ENCODE measurements at regions not wholly inside any gene's neighbourhood (a gene's known extent, or its start where the extent isn't known, plus 50 kb on each side); places are given as distances from the start of the nearest gene placed in this dataset.
A peak's percentile ranks its signal among the peaks of the same experiment; 100 is the strongest.
"Not testable (repeated sequence)": the region's sequence is repeated elsewhere in the genome, so short reads cannot be mapped to it uniquely, and the experiment has no call there.

DNA sequence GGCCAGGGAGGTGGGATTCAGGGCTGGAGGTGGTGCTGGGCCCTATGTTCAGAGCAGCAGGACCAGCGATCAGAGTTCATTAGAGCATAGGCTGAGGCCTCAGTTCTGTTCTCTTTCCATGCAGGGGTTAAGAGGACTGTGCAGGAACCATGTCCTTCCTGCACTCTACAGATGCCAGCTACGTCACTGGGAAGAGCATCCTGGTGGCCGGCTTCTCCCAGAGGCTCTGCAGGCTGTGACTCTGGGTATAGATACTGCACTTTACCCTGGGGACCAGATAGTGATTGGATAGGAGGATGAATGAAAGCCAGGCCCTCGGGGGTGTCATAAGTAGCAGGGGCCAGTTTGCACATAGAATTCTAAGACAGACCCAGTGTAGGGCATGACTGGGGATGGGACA, 92.6 kb downstream of the DHRS2 start:
- Histone ChIP-seq H2BK120ac (ENCODE audit: low read depth, low read length) (no peak overlapping the region), H3K79me1 (ENCODE audit: low read length) (no peaks in the 10 kb centered on the region), H3K36me3 (ENCODE audit: control insufficient read depth, insufficient read depth, low read length) (no peaks in the 10 kb centered on the region), H3K4ac (ENCODE audit: low read depth, low read length) (no peak overlapping the region), H3K4me3 (ENCODE audit: low read length) (no peak overlapping the region), H4K5ac (ENCODE audit: low read length) (no peak overlapping the region), H2BK5ac (ENCODE audit: low read length) (no peak overlapping the region), H3K9ac (ENCODE audit: low read length) (no peak overlapping the region), H3K56ac (ENCODE audit: low read length) (no peak overlapping the region), H4K8ac (ENCODE audit: low read depth, low read length) (no peak overlapping the region), H3K18ac (ENCODE audit: low read length) (no peak overlapping the region), H2BK15ac (replicated peaks; ENCODE audit: low read depth) (no peak overlapping the region), H3K79me2 (ENCODE audit: control insufficient read depth, insufficient read depth, low read length) (no peaks in the 10 kb centered on the region), H2AK5ac (ENCODE audit: low read length) (no peak overlapping the region), H3K4me2 (ENCODE audit: low read length) (no peak overlapping the region), H3K4me1 (ENCODE audit: control insufficient read depth, low read depth, low read length) (no peaks in the 10 kb centered on the region), H3K27me3 (ENCODE audit: insufficient read depth, low read length, poor library complexity) (no peaks in the 10 kb centered on the region), H3K27ac (ENCODE audit: low read depth, low read length) (no peak overlapping the region), H3K23ac (ENCODE audit: low read length) (no peak overlapping the region)
- DNase-seq, result no peak
- no CpG with 5 or more reads among the region's 4 CpGs for WGBS (ENCODE audit: extremely low coverage, insufficient coverage, low lambda C conversion rate)

DNA sequence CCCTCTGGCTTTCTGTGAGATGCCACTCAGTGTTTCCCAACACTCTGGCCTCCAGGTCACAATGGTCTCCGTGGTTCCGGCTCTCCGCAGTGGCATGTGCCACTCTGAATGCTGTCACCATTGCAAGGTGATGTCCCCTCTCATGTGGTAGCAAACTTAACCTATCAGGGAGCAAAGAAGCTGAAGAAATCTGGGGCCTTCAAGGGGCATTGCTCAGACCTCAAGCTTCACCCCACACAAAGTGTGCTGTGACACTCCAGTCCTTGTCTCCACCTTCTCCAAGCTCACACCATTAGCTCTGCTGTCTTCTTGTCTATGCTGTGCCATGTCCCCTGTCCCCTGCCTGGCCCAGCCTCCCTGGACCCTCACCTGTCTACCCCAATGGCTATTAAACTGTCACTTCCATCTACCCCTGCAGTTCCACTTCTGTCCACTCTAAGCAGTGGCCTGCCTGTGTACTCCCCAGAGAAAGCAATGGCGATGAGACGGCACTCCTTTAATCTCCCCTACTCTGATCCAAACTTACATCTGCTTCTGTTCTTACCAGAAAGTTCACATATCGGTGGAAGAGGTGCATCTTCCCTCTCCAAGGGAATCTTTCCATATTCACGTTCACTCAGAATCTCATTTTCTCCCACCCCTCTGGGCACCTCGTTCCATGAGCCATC, 93.7 kb downstream of the DHRS2 start:
- DNase-seq, result peak; percentile 32
- no peak overlapping the region for H2AK5ac ChIP-seq (ENCODE audit: low read length)

DNA sequence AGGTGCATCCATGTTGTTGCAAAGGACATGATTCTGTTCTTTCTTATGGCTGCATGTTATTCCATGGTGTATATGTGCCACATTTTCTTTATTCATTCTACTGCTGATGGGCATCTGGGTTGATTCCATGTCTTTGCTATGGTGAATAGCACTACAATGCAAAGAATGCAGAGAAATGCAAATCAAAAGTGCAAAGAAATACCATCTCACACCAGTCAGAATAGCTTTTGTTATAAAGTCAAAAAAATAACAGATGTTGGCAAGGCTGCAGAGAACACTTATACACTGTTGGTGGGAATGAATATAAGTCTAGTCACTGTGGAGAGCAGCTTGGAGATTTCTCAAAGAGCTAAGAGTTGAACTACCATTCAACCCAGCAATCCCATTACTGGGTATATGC, 99.2 kb downstream of the DHRS2 start:
- Histone ChIP-seq H3K4me3 (ENCODE audit: low read length) (no peak overlapping the region), H3K56ac (ENCODE audit: low read length) (no peak overlapping the region), H3K79me1 (ENCODE audit: low read length) (no peaks in the 10 kb centered on the region), H3K4me2 (ENCODE audit: low read length) (no peak overlapping the region), H4K8ac (ENCODE audit: low read depth, low read length) (no peak overlapping the region), H2BK5ac (ENCODE audit: low read length) (no peak overlapping the region), H3K27ac (ENCODE audit: low read depth, low read length) (no peak overlapping the region), H3K4ac (ENCODE audit: low read depth, low read length) (no peak overlapping the region), H4K5ac (ENCODE audit: low read length) (no peak overlapping the region), H2AK5ac (ENCODE audit: low read length) (no peak overlapping the region), H3K27me3 (ENCODE audit: insufficient read depth, low read length, poor library complexity) (no peaks in the 10 kb centered on the region), H3K4me1 (ENCODE audit: control insufficient read depth, low read depth, low read length) (no peaks in the 10 kb centered on the region), H3K79me2 (ENCODE audit: control insufficient read depth, insufficient read depth, low read length) (no peaks in the 10 kb centered on the region), H2BK15ac (replicated peaks; ENCODE audit: low read depth) (no peak overlapping the region), H3K18ac (ENCODE audit: low read length) (no peak overlapping the region), H3K23ac (ENCODE audit: low read length) (no peak overlapping the region), H3K9ac (ENCODE audit: low read length) (no peak overlapping the region), H3K36me3 (ENCODE audit: control insufficient read depth, insufficient read depth, low read length) (no peaks in the 10 kb centered on the region), H2BK120ac (ENCODE audit: low read depth, low read length) (no peak overlapping the region)
- no peak for DNase-seq

More for the DNA sequence above, 93.7 kb downstream of the DHRS2 start:
- H2BK5ac ChIP-seq (ENCODE audit: low read length), result no peak overlapping the region
- no peak overlapping the region for H3K27ac ChIP-seq (ENCODE audit: low read depth, low read length)
- H3K18ac ChIP-seq (ENCODE audit: low read length), result no peak overlapping the region
- no peak overlapping the region for H3K4ac ChIP-seq (ENCODE audit: low read depth, low read length)
- no peak overlapping the region for H3K9ac ChIP-seq (ENCODE audit: low read length)
- no peaks in the 10 kb centered on the region for H3K36me3 ChIP-seq (ENCODE audit: control insufficient read depth, insufficient read depth, low read length)
- no peak overlapping the region for H3K23ac ChIP-seq (ENCODE audit: low read length)
- H3K4me2 ChIP-seq (ENCODE audit: low read length), result no peak overlapping the region
- H3K56ac ChIP-seq (ENCODE audit: low read length), result no peak overlapping the region
- H3K27me3 ChIP-seq (ENCODE audit: insufficient read depth, low read length, poor library complexity), result no peaks in the 10 kb centered on the region
- no peaks in the 10 kb centered on the region for H3K79me2 ChIP-seq (ENCODE audit: control insufficient read depth, insufficient read depth, low read length)
- H3K4me3 ChIP-seq (ENCODE audit: low read length), result no peak overlapping the region
- H3K4me1 ChIP-seq (ENCODE audit: control insufficient read depth, low read depth, low read length), result no peaks in the 10 kb centered on the region
- H2BK15ac ChIP-seq (replicated peaks; ENCODE audit: low read depth), result no peak overlapping the region
- no peak overlapping the region for H4K8ac ChIP-seq (ENCODE audit: low read depth, low read length)
- no peaks in the 10 kb centered on the region for H3K79me1 ChIP-seq (ENCODE audit: low read length)
- no peak overlapping the region for H4K5ac ChIP-seq (ENCODE audit: low read length)
- no CpG with 5 or more reads among the region's 8 CpGs for WGBS (ENCODE audit: extremely low coverage, insufficient coverage, low lambda C conversion rate)
- H2BK120ac ChIP-seq (ENCODE audit: low read depth, low read length), result no peak overlapping the region

DNA sequence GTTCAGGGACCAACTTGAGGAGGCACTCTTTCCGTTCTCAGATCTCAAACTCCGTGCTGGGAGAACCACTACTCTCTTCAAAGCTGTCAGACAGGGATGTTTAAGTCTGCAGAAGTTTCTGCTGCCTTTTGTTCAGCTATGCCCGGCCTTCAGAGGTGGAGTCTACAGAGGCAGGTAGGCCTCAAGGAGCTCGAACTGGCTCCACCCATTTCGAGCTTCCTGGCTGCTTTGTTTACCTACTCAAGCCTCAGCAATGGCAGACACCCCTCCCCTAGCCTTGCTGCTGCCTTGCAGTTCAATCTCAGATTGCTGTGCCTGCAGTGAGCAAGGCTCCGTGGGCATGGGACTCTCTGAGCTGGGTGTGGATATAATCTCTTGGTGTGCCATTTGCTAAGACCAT, 108.2 kb downstream of the DHRS2 start:
- not testable (repeated sequence) for H3K4me3 ChIP-seq (ENCODE audit: low read length); H3K27me3 ChIP-seq (ENCODE audit: insufficient read depth, low read length, poor library complexity); H3K18ac ChIP-seq (ENCODE audit: low read length); DNase-seq; H3K23ac ChIP-seq (ENCODE audit: low read length); H2BK15ac ChIP-seq (replicated peaks; ENCODE audit: low read depth); H3K27ac ChIP-seq (ENCODE audit: low read depth, low read length); H3K56ac ChIP-seq (ENCODE audit: low read length); H4K8ac ChIP-seq (ENCODE audit: low read depth, low read length); H3K36me3 ChIP-seq (ENCODE audit: control insufficient read depth, insufficient read depth, low read length); H3K79me1 ChIP-seq (ENCODE audit: low read length); H2BK5ac ChIP-seq (ENCODE audit: low read length); H3K4ac ChIP-seq (ENCODE audit: low read depth, low read length); H4K5ac ChIP-seq (ENCODE audit: low read length); H3K79me2 ChIP-seq (ENCODE audit: control insufficient read depth, insufficient read depth, low read length); H2BK120ac ChIP-seq (ENCODE audit: low read depth, low read length); H3K4me1 ChIP-seq (ENCODE audit: control insufficient read depth, low read depth, low read length); H3K4me2 ChIP-seq (ENCODE audit: low read length); H2AK5ac ChIP-seq (ENCODE audit: low read length); H3K9ac ChIP-seq (ENCODE audit: low read length)
- WGBS (ENCODE audit: extremely low coverage, insufficient coverage, low lambda C conversion rate), result no CpG with 5 or more reads among the region's 6 CpGs

GRCh38 chr14:23750357-23750756, 114.2 kb downstream of the DHRS2 start:
- no peak overlapping the region for H2AK5ac ChIP-seq (ENCODE audit: low read length)
- no peak overlapping the region for H3K4ac ChIP-seq (ENCODE audit: low read depth, low read length)
- H3K36me3 ChIP-seq (ENCODE audit: control insufficient read depth, insufficient read depth, low read length), result no peaks in the 10 kb centered on the region
- no peak overlapping the region for H3K18ac ChIP-seq (ENCODE audit: low read length)
- H3K9ac ChIP-seq (ENCODE audit: low read length), result no peak overlapping the region
- no peak overlapping the region for H2BK15ac ChIP-seq (replicated peaks; ENCODE audit: low read depth)
- no peak overlapping the region for H3K4me2 ChIP-seq (ENCODE audit: low read length)
- H3K27ac ChIP-seq (ENCODE audit: low read depth, low read length), result no peak overlapping the region
- no peak overlapping the region for H3K56ac ChIP-seq (ENCODE audit: low read length)
- no peaks in the 10 kb centered on the region for H3K27me3 ChIP-seq (ENCODE audit: insufficient read depth, low read length, poor library complexity)
- no peak overlapping the region for H4K5ac ChIP-seq (ENCODE audit: low read length)
- H3K79me2 ChIP-seq (ENCODE audit: control insufficient read depth, insufficient read depth, low read length), result no peaks in the 10 kb centered on the region
- no peak overlapping the region for H2BK120ac ChIP-seq (ENCODE audit: low read depth, low read length)
- no peaks in the 10 kb centered on the region for H3K4me1 ChIP-seq (ENCODE audit: control insufficient read depth, low read depth, low read length)
- WGBS (ENCODE audit: extremely low coverage, insufficient coverage, low lambda C conversion rate), result no CpG with 5 or more reads among the region's 4 CpGs
- DNase-seq, result no peak
- H3K23ac ChIP-seq (ENCODE audit: low read length), result no peak overlapping the region
- H4K8ac ChIP-seq (ENCODE audit: low read depth, low read length), result no peak overlapping the region
- H2BK5ac ChIP-seq (ENCODE audit: low read length), result no peak overlapping the region
- H3K79me1 ChIP-seq (ENCODE audit: low read length), result no peaks in the 10 kb centered on the region
- H3K4me3 ChIP-seq (ENCODE audit: low read length), result no peak overlapping the region

GRCh38 chr14:23751616-23752015, 115.5 kb downstream of the DHRS2 start:
- Histone ChIP-seq H4K5ac (ENCODE audit: low read length) (no peak overlapping the region), H3K4ac (ENCODE audit: low read depth, low read length) (no peak overlapping the region), H4K8ac (ENCODE audit: low read depth, low read length) (no peak overlapping the region), H3K23ac (ENCODE audit: low read length) (no peak overlapping the region), H2BK15ac (replicated peaks; ENCODE audit: low read depth) (no peak overlapping the region), H3K27ac (ENCODE audit: low read depth, low read length) (no peak overlapping the region), H2AK5ac (ENCODE audit: low read length) (no peak overlapping the region), H3K9ac (ENCODE audit: low read length) (no peak overlapping the region), H2BK120ac (ENCODE audit: low read depth, low read length) (no peak overlapping the region), H3K4me3 (ENCODE audit: low read length) (no peak overlapping the region), H3K79me1 (ENCODE audit: low read length) (no peaks in the 10 kb centered on the region), H3K27me3 (ENCODE audit: insufficient read depth, low read length, poor library complexity) (no peaks in the 10 kb centered on the region), H3K4me2 (ENCODE audit: low read length) (no peak overlapping the region), H3K36me3 (ENCODE audit: control insufficient read depth, insufficient read depth, low read length) (no peaks in the 10 kb centered on the region), H3K4me1 (ENCODE audit: control insufficient read depth, low read depth, low read length) (no peaks in the 10 kb centered on the region), H3K18ac (ENCODE audit: low read length) (no peak overlapping the region), H2BK5ac (ENCODE audit: low read length) (no peak overlapping the region), H3K56ac (ENCODE audit: low read length) (no peak overlapping the region), H3K79me2 (ENCODE audit: control insufficient read depth, insufficient read depth, low read length) (no peaks in the 10 kb centered on the region)
- no CpG with 5 or more reads among the region's 2 CpGs for WGBS (ENCODE audit: extremely low coverage, insufficient coverage, low lambda C conversion rate)
- no peak for DNase-seq
